Dendritic cell treated with granulocyte-macrophage colony-stimulating factor and Interleukin-4, amounts not matched to agents 40 ng/mL and 50 ng/mL, for 4 days (primary cell): ENCODE measurements at regions not wholly inside any gene's neighbourhood (a gene's known extent, or its start where the extent isn't known, plus 50 kb on each side); places are given as distances from the start of the nearest gene placed in this dataset.

Source experiments
- H3K27ac Mint-ChIP-seq: one replicate; pipeline ENCODE4 v1.8.0; 2022; ENCODE audit warnings: mild to moderate bottlenecking, mixed read lengths
- H3K27me3 Mint-ChIP-seq: one replicate; pipeline ENCODE4 v1.8.0; 2022; ENCODE audit warnings: mild to moderate bottlenecking, mixed read lengths
- H3K36me3 Mint-ChIP-seq: one replicate; pipeline ENCODE4 v1.8.0; 2022; ENCODE audit warnings: low read depth, mixed read lengths
- H3K4me1 Mint-ChIP-seq: one replicate; pipeline ENCODE4 v1.8.0; 2022; ENCODE audit warnings: low read depth, mixed read lengths
- H3K4me3 Mint-ChIP-seq: one replicate; pipeline ENCODE4 v1.8.0; 2022; ENCODE audit warnings: mild to moderate bottlenecking, moderate library complexity, mixed read lengths
- H3K9me3 Mint-ChIP-seq: one replicate; pipeline ENCODE4 v1.8.0; 2022; ENCODE audit warnings: mixed read lengths
- intact Hi-C: fragments of 100-400 bp; cut with micrococcal nuclease; formaldehyde crosslinking; loops from one replicate; pipeline ENCODE4 v1.15.0; 2022

GRCh38 chr2:39534095-39534711 is 97.1 kb upstream of the MAP4K3 start:
- H3K27me3 Mint-ChIP-seq: peaks cover 2% of the 10 kb centered on the region
- H3K4me3 Mint-ChIP-seq: no peak overlapping the region
- intact Hi-C loops: no loop called here
- no peaks in the 10 kb centered on the region for H3K9me3 Mint-ChIP-seq
- H3K36me3 Mint-ChIP-seq: no peaks in the 10 kb centered on the region
- H3K4me1 Mint-ChIP-seq: no peaks in the 10 kb centered on the region
- no peak overlapping the region for H3K27ac Mint-ChIP-seq

GRCh38 chr2:39535636-39536185 is 98.6 kb upstream of the MAP4K3 start:
- H3K27me3 Mint-ChIP-seq: peaks cover 5% of the 10 kb centered on the region
- H3K4me1 Mint-ChIP-seq: no peaks in the 10 kb centered on the region
- H3K9me3 Mint-ChIP-seq: no peaks in the 10 kb centered on the region
- H3K4me3 Mint-ChIP-seq: no peak overlapping the region
- no peaks in the 10 kb centered on the region for H3K36me3 Mint-ChIP-seq
- intact Hi-C loops: no loop called here
- H3K27ac Mint-ChIP-seq: no peak overlapping the region

- intact Hi-C loops: no loop called here
- Mint-ChIP-seq H3K27me3 (peaks cover 5% of the 10 kb centered on the region), H3K27ac (no peak overlapping the region), H3K9me3 (no peaks in the 10 kb centered on the region), H3K4me3 (no peak overlapping the region), H3K36me3 (no peaks in the 10 kb centered on the region), H3K4me1 (no peaks in the 10 kb centered on the region)
Measured at GRCh38 chr2:39537150-39537549, 100.1 kb upstream of the MAP4K3 start.

- intact Hi-C loops: no loop called here
- no peaks in the 10 kb centered on the region for H3K9me3 Mint-ChIP-seq
- H3K27me3 Mint-ChIP-seq: peaks cover 5% of the 10 kb centered on the region
- H3K4me3 Mint-ChIP-seq: no peak overlapping the region
- no peak overlapping the region for H3K27ac Mint-ChIP-seq
- no peaks in the 10 kb centered on the region for H3K4me1 Mint-ChIP-seq
- H3K36me3 Mint-ChIP-seq: no peaks in the 10 kb centered on the region
Measured at GRCh38 chr2:39538718-39539117, 101.6 kb upstream of the MAP4K3 start.

GRCh38 chr2:39540414-39540813 is 103.3 kb upstream of the MAP4K3 start:
- Mint-ChIP-seq H3K4me1 (no peaks in the 10 kb centered on the region), H3K9me3 (no peaks in the 10 kb centered on the region), H3K27me3 (peaks cover 3% of the 10 kb centered on the region), H3K27ac (no peak overlapping the region), H3K4me3 (no peak overlapping the region), H3K36me3 (no peaks in the 10 kb centered on the region)
- intact Hi-C loops: no loop called here

- Mint-ChIP-seq H3K27ac (no peak overlapping the region), H3K9me3 (no peaks in the 10 kb centered on the region), H3K4me3 (no peak overlapping the region), H3K27me3 (peaks cover 3% of the 10 kb centered on the region), H3K36me3 (no peaks in the 10 kb centered on the region), H3K4me1 (no peaks in the 10 kb centered on the region)
- intact Hi-C loops: no loop called here
Measured at GRCh38 chr2:39541011-39541930, 104.2 kb upstream of the MAP4K3 start.

- peaks cover 3% of the 10 kb centered on the region for H3K27me3 Mint-ChIP-seq
- no peaks in the 10 kb centered on the region for H3K4me1 Mint-ChIP-seq
- no peak overlapping the region for H3K4me3 Mint-ChIP-seq
- H3K27ac Mint-ChIP-seq: no peak overlapping the region
- intact Hi-C loops: no loop called here
- no peaks in the 10 kb centered on the region for H3K36me3 Mint-ChIP-seq
- no peaks in the 10 kb centered on the region for H3K9me3 Mint-ChIP-seq
Measured at GRCh38 chr2:39542523-39542922, 105.4 kb upstream of the MAP4K3 start.

GRCh38 chr2:39545957-39546356 is 108.9 kb upstream of the MAP4K3 start:
- H3K4me3 Mint-ChIP-seq: no peak overlapping the region
- peaks cover 4% of the 10 kb centered on the region for H3K27me3 Mint-ChIP-seq
- H3K4me1 Mint-ChIP-seq: no peaks in the 10 kb centered on the region
- intact Hi-C loops: no loop called here
- H3K27ac Mint-ChIP-seq: no peak overlapping the region
- H3K36me3 Mint-ChIP-seq: no peaks in the 10 kb centered on the region
- no peaks in the 10 kb centered on the region for H3K9me3 Mint-ChIP-seq

GRCh38 chr2:39546409-39546808 is 109.3 kb upstream of the MAP4K3 start:
- H3K27ac Mint-ChIP-seq: no peak overlapping the region
- intact Hi-C loops: no loop called here

GRCh38 chr2:39546937-39547336 is 109.9 kb upstream of the MAP4K3 start:
- Mint-ChIP-seq H3K36me3 (no peaks in the 10 kb centered on the region), H3K9me3 (no peaks in the 10 kb centered on the region), H3K4me3 (no peak overlapping the region), H3K27me3 (peaks cover 4% of the 10 kb centered on the region), H3K27ac (no peak overlapping the region), H3K4me1 (no peaks in the 10 kb centered on the region)
- intact Hi-C loops: no loop called here

More at GRCh38 chr2:39546409-39546808, 109.3 kb upstream of the MAP4K3 start:
- peaks cover 4% of the 10 kb centered on the region for H3K27me3 Mint-ChIP-seq
- H3K4me1 Mint-ChIP-seq: no peaks in the 10 kb centered on the region
- no peaks in the 10 kb centered on the region for H3K9me3 Mint-ChIP-seq
- no peaks in the 10 kb centered on the region for H3K36me3 Mint-ChIP-seq
- no peak overlapping the region for H3K4me3 Mint-ChIP-seq

GRCh38 chr2:39547811-39548719 is 111.0 kb upstream of the MAP4K3 start:
- Mint-ChIP-seq H3K4me3 (no peak overlapping the region), H3K36me3 (no peaks in the 10 kb centered on the region), H3K9me3 (no peaks in the 10 kb centered on the region), H3K27ac (no peak overlapping the region), H3K4me1 (no peaks in the 10 kb centered on the region), H3K27me3 (peaks cover 4% of the 10 kb centered on the region)
- intact Hi-C loops: no loop called here

- no peaks in the 10 kb centered on the region for H3K4me1 Mint-ChIP-seq
- no peaks in the 10 kb centered on the region for H3K9me3 Mint-ChIP-seq
- no peak overlapping the region for H3K27ac Mint-ChIP-seq
- intact Hi-C loops: no loop called here
- no peak overlapping the region for H3K4me3 Mint-ChIP-seq
- H3K27me3 Mint-ChIP-seq: peaks cover 4% of the 10 kb centered on the region
- no peaks in the 10 kb centered on the region for H3K36me3 Mint-ChIP-seq
Measured at GRCh38 chr2:39549000-39549399, 111.9 kb upstream of the MAP4K3 start.

GRCh38 chr2:39549718-39550464 is 112.8 kb upstream of the MAP4K3 start:
- no peaks in the 10 kb centered on the region for H3K4me1 Mint-ChIP-seq
- no peak overlapping the region for H3K27ac Mint-ChIP-seq
- no peak overlapping the region for H3K4me3 Mint-ChIP-seq
- intact Hi-C loops: no loop called here
- no peaks in the 10 kb centered on the region for H3K9me3 Mint-ChIP-seq
- no peaks in the 10 kb centered on the region for H3K36me3 Mint-ChIP-seq
- peaks cover 4% of the 10 kb centered on the region for H3K27me3 Mint-ChIP-seq
